Right lobe of liver (tissue), 6 donors: ENCODE measurements at regions not wholly inside any gene's neighbourhood (a gene's known extent, or its start where the extent isn't known, plus 50 kb on each side); places are given as distances from the start of the nearest gene placed in this dataset.

Source experiments
- ATAC-seq, 4 donors: fragments of 200-7000 bp; cut with Tn5 transposase; one replicate each; pipeline ENCODE4 v1.9.1; 2020; ENCODE audit warnings: mild to moderate bottlenecking in 4 of 4, moderate library complexity in 4 of 4
- DNase-seq, 3 donors: peaks; one replicate each; pipeline ENCODE4 v3.0.0-alpha.2; 2020
- H3K27ac ChIP-seq, 3 donors: fragments of 200-600 bp; one replicate each; pipeline ENCODE4 v1.8.0; 2022
- H3K27me3 ChIP-seq, 2 donors: fragments of 200-600 bp; one replicate each; pipeline ENCODE4 v1.8.0; 2022
- H3K36me3 ChIP-seq, 4 donors: fragments of 200-600 bp; sonication (generic) in 1 of 4; one replicate each; pipeline versions ENCODE4 v1.5.1 to v1.8.0; 2017 to 2022; ENCODE audit warnings: control low read depth in 1 of 4
- H3K4me1 ChIP-seq, 4 donors: fragments of 200-600 bp; sonication (generic) in 1 of 4; one replicate each; pipeline versions ENCODE4 v1.5.1 to v1.8.0; 2017 to 2022; ENCODE audit warnings: control low read depth in 1 of 4
- H3K4me3 ChIP-seq, 3 donors: fragments of 200-600 bp; one replicate each; pipeline ENCODE4 v1.8.0; 2022
- H3K9me3 ChIP-seq, 4 donors: fragments of 200-600 bp; sonication (generic) in 1 of 4; one replicate each; pipeline versions ENCODE4 v1.5.1 to v1.8.0; 2017 to 2022; ENCODE audit warnings: control low read depth in 1 of 4
- POLR2A ChIP-seq: fragments of 450-650 bp; IDR thresholded peaks from one replicate; pipeline ENCODE4 v1.6.1; 2017; ENCODE audit warnings: antibody characterized with exemption, mild to moderate bottlenecking
- WGBS: methylation state at CpG from one replicate; pipeline ENCODE4 v1.1.6; 2018; ENCODE audit warnings: low coverage, low lambda C conversion rate; ENCODE audit not compliant: insufficient coverage; ENCODE audit errors: missing lambda C conversion rate; 5-methylcytosine and 5-hydroxymethylcytosine counted together
- intact Hi-C, 2 donors: fragments of 100-400 bp; cut with DNase I; formaldehyde crosslinking; loops; one replicate each; pipeline versions ENCODE4 v1.11.2 to v1.14.1; 2022
- TF ChIP-seq, protein P1 (sequence below), 4 donors: fragments of 200-600 bp in 3 of 4; fragments of 450-650 bp in 1 of 4; IDR thresholded peaks; one replicate each; pipeline versions ENCODE4 v1.5.1 to v1.8.0; 2016 to 2022; ENCODE audit warnings: antibody characterized with exemption in 4 of 4, mild to moderate bottlenecking in 2 of 4
- donor health status: DM: no; HTN: yes; CAD: no.
- donor health status: DM: no; HTN: no; CAD: no.
- donor health status: DM: no; HTN: no; CAD: no.
- donor health status: DM: no; HTN: yes; CAD: no.
- donor health status: DM: no; HTN: yes; CAD: no.

DNA sequence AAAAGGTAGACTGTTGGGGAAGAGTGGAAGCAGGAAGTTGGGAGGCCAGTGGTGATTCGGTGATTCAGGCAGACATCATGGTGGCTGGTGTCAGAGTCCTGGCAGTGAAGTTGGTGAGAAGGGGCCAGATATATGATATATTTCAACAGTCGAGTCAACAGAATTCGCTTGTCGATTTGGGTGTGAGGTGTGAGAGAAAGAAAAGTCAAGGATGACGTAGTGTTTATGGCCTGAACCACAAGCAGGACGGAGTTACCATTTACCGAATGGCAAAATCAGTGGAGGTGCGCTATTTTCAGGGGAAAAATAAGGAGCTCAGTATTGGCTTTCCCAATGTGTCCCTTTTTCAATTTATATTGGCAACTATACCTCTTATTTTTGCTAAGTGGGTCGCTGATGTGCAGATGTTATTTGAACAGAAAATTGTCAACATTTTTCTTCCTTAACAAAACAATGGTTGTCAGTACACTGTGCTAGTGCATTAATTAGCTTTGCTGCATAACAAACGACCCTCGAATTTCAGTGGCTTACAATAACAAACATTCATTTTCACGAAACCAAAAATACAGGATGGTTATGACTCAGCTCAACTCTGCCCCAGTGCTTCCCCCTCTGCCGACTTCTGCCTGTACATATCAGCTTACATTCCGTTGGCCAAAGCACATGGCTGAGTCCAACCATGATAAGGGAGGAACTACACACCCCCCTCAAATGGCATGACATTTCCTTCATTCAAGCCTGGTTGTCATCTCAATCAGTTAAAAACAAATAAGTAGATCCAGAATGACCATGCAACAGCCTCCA lies 255.0 kb upstream of the ZFP64 start:
- DNase-seq, result no peak
- intact Hi-C loops, result no loop called here
- H3K4me1 ChIP-seq, result no peaks in the 10 kb centered on the region

GRCh38 chr20:52444455-52444854 lies 252.9 kb upstream of the ZFP64 start:
- WGBS, result 33% methylated on average over 1 of the region's 1 CpG
- intact Hi-C loops, result no loop called here

More for the DNA sequence above, 255.0 kb upstream of the ZFP64 start:
- no peak overlapping the region for H3K27ac ChIP-seq
- 77% methylated on average over 14 of the region's 14 CpGs for WGBS
- H3K9me3 ChIP-seq, result no peaks in the 10 kb centered on the region
- no peak for ATAC-seq
- no peaks in the 10 kb centered on the region for H3K36me3 ChIP-seq
- no peak overlapping the region for H3K4me3 ChIP-seq
- TF ChIP-seq, protein P1, sequence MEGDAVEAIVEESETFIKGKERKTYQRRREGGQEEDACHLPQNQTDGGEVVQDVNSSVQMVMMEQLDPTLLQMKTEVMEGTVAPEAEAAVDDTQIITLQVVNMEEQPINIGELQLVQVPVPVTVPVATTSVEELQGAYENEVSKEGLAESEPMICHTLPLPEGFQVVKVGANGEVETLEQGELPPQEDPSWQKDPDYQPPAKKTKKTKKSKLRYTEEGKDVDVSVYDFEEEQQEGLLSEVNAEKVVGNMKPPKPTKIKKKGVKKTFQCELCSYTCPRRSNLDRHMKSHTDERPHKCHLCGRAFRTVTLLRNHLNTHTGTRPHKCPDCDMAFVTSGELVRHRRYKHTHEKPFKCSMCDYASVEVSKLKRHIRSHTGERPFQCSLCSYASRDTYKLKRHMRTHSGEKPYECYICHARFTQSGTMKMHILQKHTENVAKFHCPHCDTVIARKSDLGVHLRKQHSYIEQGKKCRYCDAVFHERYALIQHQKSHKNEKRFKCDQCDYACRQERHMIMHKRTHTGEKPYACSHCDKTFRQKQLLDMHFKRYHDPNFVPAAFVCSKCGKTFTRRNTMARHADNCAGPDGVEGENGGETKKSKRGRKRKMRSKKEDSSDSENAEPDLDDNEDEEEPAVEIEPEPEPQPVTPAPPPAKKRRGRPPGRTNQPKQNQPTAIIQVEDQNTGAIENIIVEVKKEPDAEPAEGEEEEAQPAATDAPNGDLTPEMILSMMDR (IDR thresholded peaks at IDR 0.05), result no peak
- no peak for TF ChIP-seq POLR2A
- no peaks in the 10 kb centered on the region for H3K27me3 ChIP-seq

GRCh38 chr20:52443874-52444273 lies 252.3 kb upstream of the ZFP64 start:
- no peak overlapping the region for H3K4me3 ChIP-seq
- ATAC-seq (no peak), DNase-seq (no peak)
- H3K9me3 ChIP-seq, result no peaks in the 10 kb centered on the region
- H3K27ac ChIP-seq, result no peak overlapping the region
- H3K36me3 ChIP-seq, result no peaks in the 10 kb centered on the region
- H3K4me1 ChIP-seq, result no peaks in the 10 kb centered on the region
- intact Hi-C loops, result no loop called here
- no peak for TF ChIP-seq POLR2A
- TF ChIP-seq, protein P1 (IDR thresholded peaks at IDR 0.05), result no peak
- no peaks in the 10 kb centered on the region for H3K27me3 ChIP-seq

More at GRCh38 chr20:52444455-52444854, 252.9 kb upstream of the ZFP64 start:
- TF ChIP-seq, protein P1 (IDR thresholded peaks at IDR 0.05), result no peak
- TF ChIP-seq POLR2A, result no peak
- Histone ChIP-seq H3K27me3 (no peaks in the 10 kb centered on the region), H3K36me3 (no peaks in the 10 kb centered on the region), H3K4me1 (no peaks in the 10 kb centered on the region), H3K9me3 (no peaks in the 10 kb centered on the region), H3K4me3 (no peak overlapping the region), H3K27ac (no peak overlapping the region)
- DNase-seq, result no peak
- no peak for ATAC-seq

GRCh38 chr20:52441710-52442109 lies 250.1 kb upstream of the ZFP64 start:
- intact Hi-C loops, result no loop called here
- no peak for ATAC-seq
- TF ChIP-seq POLR2A, result no peak
- TF ChIP-seq, protein P1 (IDR thresholded peaks at IDR 0.05), result no peak
- no peaks in the 10 kb centered on the region for H3K9me3 ChIP-seq
- H3K27ac ChIP-seq, result no peak overlapping the region
- no peak for DNase-seq
- H3K4me3 ChIP-seq, result no peak overlapping the region
- H3K36me3 ChIP-seq, result no peaks in the 10 kb centered on the region
- no peaks in the 10 kb centered on the region for H3K4me1 ChIP-seq
- H3K27me3 ChIP-seq, result no peaks in the 10 kb centered on the region
- WGBS, result 61% methylated on average over 5 of the region's 5 CpGs
